Lung (tissue), 11 donors: ENCODE measurements at regions not wholly inside any gene's neighbourhood (a gene's known extent, or its start where the extent isn't known, plus 50 kb on each side); places are given as distances from the start of the nearest gene placed in this dataset.
"Not testable (repeated sequence)": the region's sequence is repeated elsewhere in the genome, so short reads cannot be mapped to it uniquely, and the experiment has no call there.

Source experiments
- ATAC-seq: fragments of 200-7000 bp; cut with Tn5 transposase; one replicate; pipeline ENCODE4 v1.9.1; 2020; ENCODE audit warnings: moderate number of reproducible peaks; ENCODE audit not compliant: insufficient read depth, low FRiP score
- DNase-seq, 3 donors: peaks; one replicate each; pipeline ENCODE4 v3.0.0-alpha.2; 2013 to 2017
- H3K27ac ChIP-seq, 2 donors: one replicate each; pipeline ENCODE4 v1.5.1; 2013; ENCODE audit warnings: mild to moderate bottlenecking in 2 of 2, moderate library complexity in 2 of 2, control low read depth in 1 of 2, inconsistent platforms in 1 of 2, low read depth in 1 of 2, low read length in 1 of 2
- H3K27me3 ChIP-seq, 3 donors: one replicate each; pipeline ENCODE4 v1.5.1; 2013; ENCODE audit warnings: low read length in 2 of 3; ENCODE audit not compliant: control insufficient read depth in 3 of 3, insufficient read depth in 3 of 3
- H3K36me3 ChIP-seq, 4 donors: one replicate each; pipeline ENCODE4 v1.5.1; 2013; ENCODE audit warnings: low read length in 4 of 4, mild to moderate bottlenecking in 1 of 4, moderate library complexity in 1 of 4; ENCODE audit not compliant: control insufficient read depth in 4 of 4, insufficient read depth in 4 of 4
- H3K4me1 ChIP-seq, 5 donors: one replicate each; pipeline ENCODE4 v1.5.1; 2013; ENCODE audit warnings: low read length in 5 of 5, mild to moderate bottlenecking in 2 of 5, moderate library complexity in 1 of 5; ENCODE audit not compliant: control insufficient read depth in 5 of 5, insufficient read depth in 5 of 5
- H3K4me3 ChIP-seq: one replicate; pipeline ENCODE4 v1.5.1; 2013; ENCODE audit warnings: mild to moderate bottlenecking, control low read depth, moderate library complexity
- H3K9ac ChIP-seq, 2 donors: one replicate each; pipeline ENCODE4 v1.5.1; 2013; ENCODE audit warnings: low read length in 2 of 2, control low read depth in 1 of 2; ENCODE audit not compliant: insufficient read depth in 1 of 2
- H3K9me3 ChIP-seq, 4 donors: one replicate each; pipeline ENCODE4 v1.5.1; 2013; ENCODE audit warnings: low read length in 3 of 4, mild to moderate bottlenecking in 1 of 4, moderate library complexity in 1 of 4; ENCODE audit not compliant: control insufficient read depth in 4 of 4, insufficient read depth in 3 of 4
- CTCF ChIP-seq: IDR thresholded peaks from 2 replicates; pipeline ENCODE4 v1.5.1; 2012; ENCODE audit warnings: mild to moderate bottlenecking; ENCODE audit errors: control extremely low read depth, extremely low read depth
- WGBS, 2 donors: extraction: QIAGEN DNeasy Blood & Tissue Kit; methylation state at CpG; one replicate each; pipeline ENCODE4 v1.1.7; 2013; 5-methylcytosine and 5-hydroxymethylcytosine counted together
- donor health status: control.
- donor health status: control.
- donor health status: Bipolar disorder and iron deficiency.
- donor health status: healthy.
- donor health status: DM: yes; HTN: yes; CAD: no.

- no peaks in the 10 kb centered on the region for H3K36me3 ChIP-seq
Measured at GRCh38 chr4:31741326-31741725, 1021.2 kb downstream of the PCDH7 start.

GRCh38 chr4:31748382-31748781, 1028.2 kb downstream of the PCDH7 start:
- WGBS, 2 donors: 89 to 91% methylated on average over 3 of the region's 3 CpGs
- H3K4me3 ChIP-seq: no peak overlapping the region
- no peak overlapping the region for H3K9ac ChIP-seq
- H3K27me3 ChIP-seq: no peaks in the 10 kb centered on the region
- no peak for ATAC-seq
- no peak for TF ChIP-seq CTCF
- H3K9me3 ChIP-seq: peaks cover 0 to 3% (median 0%) of the 10 kb centered on the region in 4 donors
- no peak for DNase-seq
- no peak overlapping the region for H3K27ac ChIP-seq
- H3K36me3 ChIP-seq: no peaks in the 10 kb centered on the region
- no peaks in the 10 kb centered on the region for H3K4me1 ChIP-seq

More at GRCh38 chr4:31741326-31741725, 1021.2 kb downstream of the PCDH7 start:
- Histone ChIP-seq H3K27ac (no peak overlapping the region), H3K4me1 (no peaks in the 10 kb centered on the region), H3K9ac (no peak overlapping the region), H3K9me3 (no peaks in the 10 kb centered on the region), H3K27me3 (no peaks in the 10 kb centered on the region), H3K4me3 (no peak overlapping the region)
- TF ChIP-seq CTCF: no peak
- ATAC-seq (no peak), DNase-seq (no peak)

GRCh38 chr4:31750581-31750980, 1030.4 kb downstream of the PCDH7 start:
- DNase-seq, H3K36me3 ChIP-seq, H3K4me3 ChIP-seq, H3K27ac ChIP-seq, H3K9ac ChIP-seq, H3K27me3 ChIP-seq, H3K9me3 ChIP-seq, ATAC-seq, H3K4me1 ChIP-seq: not testable (repeated sequence)
- WGBS, 2 donors: 87 to 100% methylated on average over 2 of the region's 2 CpGs

GRCh38 chr4:31755751-31756150, 1035.6 kb downstream of the PCDH7 start:
- H3K4me3 ChIP-seq: no peak overlapping the region
- 67 to 68% methylated on average over 4 of the region's 4 CpGs for WGBS, 2 donors
- no peak overlapping the region for H3K27ac ChIP-seq
- H3K27me3 ChIP-seq: no peaks in the 10 kb centered on the region
- ATAC-seq (no peak), DNase-seq (no peak)
- no peak overlapping the region for H3K9ac ChIP-seq
- H3K9me3 ChIP-seq: no peaks in the 10 kb centered on the region
- no peaks in the 10 kb centered on the region for H3K36me3 ChIP-seq
- H3K4me1 ChIP-seq: no peaks in the 10 kb centered on the region
- no peak for TF ChIP-seq CTCF
